Fibroblast of lung (primary cell): ENCODE measurements at regions not wholly inside any gene's neighbourhood (a gene's known extent, or its start where the extent isn't known, plus 50 kb on each side); places are given as distances from the start of the nearest gene placed in this dataset.

Experiments used
- DNase-seq, 2 donors: peaks; one replicate each; pipeline versions ENCODE4 v3.0.0 to v3.0.0-alpha.2; 2010; ENCODE audit warnings: low read depth in 2 of 2
- H2AFZ ChIP-seq: 2 replicates; pipeline ENCODE4 v1.5.1; 2012; ENCODE audit warnings: low read length, control low read depth, inconsistent platforms
- H3K27ac ChIP-seq: 2 replicates; pipeline ENCODE4 v1.5.1; 2011; ENCODE audit warnings: low read length, control low read depth; ENCODE audit not compliant: insufficient read depth
- H3K27me3 ChIP-seq: 2 replicates; pipeline ENCODE4 v1.5.1; 2011; ENCODE audit warnings: mild to moderate bottlenecking, low read length; ENCODE audit not compliant: control insufficient read depth, insufficient read depth
- H3K36me3 ChIP-seq: 2 replicates; pipeline ENCODE4 v1.5.1; 2011; ENCODE audit warnings: low read length; ENCODE audit not compliant: control insufficient read depth, insufficient read depth
- H3K4me1 ChIP-seq: 2 replicates; pipeline ENCODE4 v1.5.1; 2011; ENCODE audit warnings: low read length; ENCODE audit not compliant: control insufficient read depth, insufficient read depth; ENCODE audit errors: extremely low read depth
- H3K4me2 ChIP-seq: 2 replicates; pipeline ENCODE4 v1.5.1; 2011; ENCODE audit warnings: low read length, control low read depth; ENCODE audit not compliant: insufficient read depth; ENCODE audit errors: extremely low read depth
- H3K4me3 ChIP-seq, 4 experiments: fragments of 200-600 bp in 1 of 4; sonication (generic) in 1 of 4; replicated peaks in 1 of 4; 2 replicates each; pipeline ENCODE4 v1.5.1; 2011 to 2016; ENCODE audit warnings: low read length in 4 of 4, low read depth in 3 of 4, mild to moderate bottlenecking in 3 of 4, control low read depth in 2 of 4, inconsistent platforms in 1 of 4, mixed read lengths in 1 of 4; ENCODE audit not compliant: insufficient read depth in 1 of 4; ENCODE audit errors: control extremely low read depth in 1 of 4
- H3K79me2 ChIP-seq: 2 replicates; pipeline ENCODE4 v1.5.1; 2012; ENCODE audit warnings: mild to moderate bottlenecking, low read length, inconsistent platforms; ENCODE audit not compliant: control insufficient read depth, insufficient read depth
- H3K9ac ChIP-seq: 2 replicates; pipeline ENCODE4 v1.5.1; 2011; ENCODE audit warnings: mild to moderate bottlenecking, low read length, control low read depth; ENCODE audit not compliant: insufficient read depth
- H3K9me3 ChIP-seq: 2 replicates; pipeline ENCODE4 v1.5.1; 2012; ENCODE audit warnings: low read depth, low read length; ENCODE audit not compliant: control insufficient read depth, insufficient read depth
- H4K20me1 ChIP-seq: 2 replicates; pipeline ENCODE4 v1.5.1; 2011; ENCODE audit warnings: low read length; ENCODE audit not compliant: control insufficient read depth, insufficient read depth; ENCODE audit errors: extremely low read depth
- EZH2 ChIP-seq: IDR thresholded peaks from 2 replicates; pipeline ENCODE4 v1.5.1; 2012; ENCODE audit warnings: low read length, control low read depth, mild to moderate bottlenecking; ENCODE audit errors: missing control alignments
- TF ChIP-seq, protein P1 (sequence below), 2 donors: IDR thresholded peaks in 1 of 2; conservative IDR thresholded peaks in 1 of 2; 1 replicate in 1 of 2; 2 replicates in 1 of 2; pipeline ENCODE4 v1.5.1; 2011 to 2012; ENCODE audit warnings: low read length in 2 of 2, control low read depth in 1 of 2, inconsistent platforms in 1 of 2, low read depth in 1 of 2, mild to moderate bottlenecking in 1 of 2

- Histone ChIP-seq H2AFZ (no peak overlapping the region), H4K20me1 (no peaks in the 10 kb centered on the region), H3K4me1 (no peaks in the 10 kb centered on the region), H3K27ac (no peak overlapping the region), H3K27me3 (no peaks in the 10 kb centered on the region), H3K4me2 (no peak overlapping the region), H3K9me3 (no peaks in the 10 kb centered on the region), H3K79me2 (no peaks in the 10 kb centered on the region), H3K36me3 (no peaks in the 10 kb centered on the region), H3K9ac (no peak overlapping the region), H3K4me3 (no peak overlapping the region)
- TF ChIP-seq EZH2: no peak
- TF ChIP-seq, protein P1, sequence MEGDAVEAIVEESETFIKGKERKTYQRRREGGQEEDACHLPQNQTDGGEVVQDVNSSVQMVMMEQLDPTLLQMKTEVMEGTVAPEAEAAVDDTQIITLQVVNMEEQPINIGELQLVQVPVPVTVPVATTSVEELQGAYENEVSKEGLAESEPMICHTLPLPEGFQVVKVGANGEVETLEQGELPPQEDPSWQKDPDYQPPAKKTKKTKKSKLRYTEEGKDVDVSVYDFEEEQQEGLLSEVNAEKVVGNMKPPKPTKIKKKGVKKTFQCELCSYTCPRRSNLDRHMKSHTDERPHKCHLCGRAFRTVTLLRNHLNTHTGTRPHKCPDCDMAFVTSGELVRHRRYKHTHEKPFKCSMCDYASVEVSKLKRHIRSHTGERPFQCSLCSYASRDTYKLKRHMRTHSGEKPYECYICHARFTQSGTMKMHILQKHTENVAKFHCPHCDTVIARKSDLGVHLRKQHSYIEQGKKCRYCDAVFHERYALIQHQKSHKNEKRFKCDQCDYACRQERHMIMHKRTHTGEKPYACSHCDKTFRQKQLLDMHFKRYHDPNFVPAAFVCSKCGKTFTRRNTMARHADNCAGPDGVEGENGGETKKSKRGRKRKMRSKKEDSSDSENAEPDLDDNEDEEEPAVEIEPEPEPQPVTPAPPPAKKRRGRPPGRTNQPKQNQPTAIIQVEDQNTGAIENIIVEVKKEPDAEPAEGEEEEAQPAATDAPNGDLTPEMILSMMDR (conservative IDR thresholded peaks at IDR 0.05 in 1 of 2, IDR thresholded peaks at IDR 0.05 in 1 of 2; ENCODE audit: low read depth in 1 of 2, low read length in 2 of 2): no peak
- no peak for DNase-seq
Measured at GRCh38 chr2:67877301-67877700, 185.5 kb downstream of the C1D start.

DNA sequence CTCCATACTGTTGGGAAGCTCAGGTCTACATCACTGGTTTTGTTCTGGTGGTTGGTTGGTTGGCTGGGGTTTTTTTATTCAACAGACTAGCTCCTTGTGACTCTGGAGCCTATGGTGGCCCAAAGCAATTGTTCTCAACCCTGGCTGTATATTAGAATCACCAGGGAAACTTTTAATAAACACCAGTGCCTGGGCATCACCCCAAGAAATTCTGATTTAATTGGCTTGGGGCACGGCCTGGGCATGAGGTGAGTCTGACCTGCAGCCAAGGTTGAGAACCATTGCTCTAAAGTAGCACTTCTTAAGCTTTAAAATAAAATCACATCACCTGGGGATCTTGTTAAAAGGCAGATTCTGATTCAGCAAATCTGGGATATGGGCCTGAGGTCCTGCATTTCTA lies 184.1 kb downstream of the C1D start:
- no peaks in the 10 kb centered on the region for H3K4me1 ChIP-seq
- H3K4me3 ChIP-seq: no peak overlapping the region
- H3K27me3 ChIP-seq: no peaks in the 10 kb centered on the region
- TF ChIP-seq, protein P1 (conservative IDR thresholded peaks at IDR 0.05 in 1 of 2, IDR thresholded peaks at IDR 0.05 in 1 of 2; ENCODE audit: low read depth in 1 of 2, low read length in 2 of 2): no peak
- no peak for TF ChIP-seq EZH2
- no peak overlapping the region for H3K27ac ChIP-seq
- H3K9me3 ChIP-seq: no peaks in the 10 kb centered on the region
- no peak overlapping the region for H3K9ac ChIP-seq
- no peak overlapping the region for H3K4me2 ChIP-seq
- no peaks in the 10 kb centered on the region for H3K36me3 ChIP-seq
- no peaks in the 10 kb centered on the region for H4K20me1 ChIP-seq
- no peak for DNase-seq
- H2AFZ ChIP-seq: no peak overlapping the region
- no peaks in the 10 kb centered on the region for H3K79me2 ChIP-seq

DNA sequence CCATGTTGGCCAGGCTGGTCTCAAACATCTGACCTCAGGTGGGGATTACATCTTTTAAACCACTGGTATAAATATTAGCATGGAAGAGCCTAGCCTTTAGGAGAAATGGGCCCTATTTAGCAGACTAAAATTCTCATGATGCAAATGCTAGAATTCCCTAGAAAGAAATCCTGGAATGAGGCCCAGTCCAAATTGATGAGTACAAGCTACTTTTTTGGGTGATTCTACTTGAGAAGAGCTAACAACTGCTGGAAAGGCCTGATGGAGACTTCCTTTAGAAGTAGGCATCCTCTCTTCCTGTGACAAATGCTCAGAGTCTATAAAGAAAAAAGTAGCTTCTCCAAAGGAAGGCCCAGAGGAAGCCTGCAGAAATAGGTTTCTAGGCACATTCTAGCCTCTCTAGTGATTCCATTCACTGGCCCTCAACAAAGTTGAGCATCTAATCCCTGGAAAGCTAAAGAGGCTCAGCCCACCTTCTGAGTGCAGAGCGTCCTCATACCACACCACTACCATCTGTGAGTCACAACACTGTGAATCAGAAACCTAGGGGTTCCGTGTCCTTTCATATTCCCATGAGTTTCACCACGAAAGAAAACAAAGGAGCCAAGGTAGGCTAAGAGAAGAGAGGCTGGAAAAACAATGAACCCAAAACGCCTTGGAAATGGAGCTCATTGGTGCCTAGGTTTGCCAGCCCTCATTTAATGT lies 183.1 kb downstream of the C1D start:
- Histone ChIP-seq H3K4me3 (no peak overlapping the region), H3K4me2 (no peak overlapping the region), H4K20me1 (no peaks in the 10 kb centered on the region), H3K27me3 (no peaks in the 10 kb centered on the region), H2AFZ (no peak overlapping the region), H3K27ac (no peak overlapping the region), H3K9ac (no peak overlapping the region), H3K9me3 (no peaks in the 10 kb centered on the region), H3K4me1 (no peaks in the 10 kb centered on the region), H3K36me3 (no peaks in the 10 kb centered on the region), H3K79me2 (no peaks in the 10 kb centered on the region)
- DNase-seq: peak; percentile 21 to 81
- TF ChIP-seq, protein P1 (conservative IDR thresholded peaks at IDR 0.05 in 1 of 2, IDR thresholded peaks at IDR 0.05 in 1 of 2; ENCODE audit: low read depth in 1 of 2, low read length in 2 of 2): no peak
- no peak for TF ChIP-seq EZH2
